ENCODE measurements at regions not wholly inside any gene's neighbourhood (a gene's known extent, or its start where the extent isn't known, plus 50 kb on each side); places are given as distances from the start of the nearest gene placed in this dataset.
A peak's percentile ranks its signal among the peaks of the same experiment; 100 is the strongest.
"Not testable (repeated sequence)": the region's sequence is repeated elsewhere in the genome, so short reads cannot be mapped to it uniquely, and the experiment has no call there.

DNA sequence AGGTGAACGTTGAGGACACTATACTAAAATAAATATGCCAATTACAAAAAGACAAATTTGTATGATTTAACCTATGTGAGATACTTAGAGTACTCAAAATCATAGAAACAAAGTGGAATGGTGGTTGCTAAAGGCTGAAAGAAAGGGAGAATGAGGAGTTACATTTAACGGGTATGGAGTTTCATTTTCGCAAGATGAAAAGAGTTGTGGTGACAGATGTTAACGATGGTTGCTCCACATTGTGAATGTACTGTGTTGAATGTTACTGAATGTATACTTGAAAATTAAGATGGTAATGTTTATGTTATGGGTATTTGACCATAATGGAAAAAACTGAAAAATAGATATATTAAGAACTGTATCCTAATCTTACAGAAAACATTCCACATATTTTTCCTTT, 51.3 kb upstream of the MOCS2 start:
- no peak for DNase-seq (ENCODE audit: low spot score in 2 of 2)
- no peak for FAIRE-seq

DNA sequence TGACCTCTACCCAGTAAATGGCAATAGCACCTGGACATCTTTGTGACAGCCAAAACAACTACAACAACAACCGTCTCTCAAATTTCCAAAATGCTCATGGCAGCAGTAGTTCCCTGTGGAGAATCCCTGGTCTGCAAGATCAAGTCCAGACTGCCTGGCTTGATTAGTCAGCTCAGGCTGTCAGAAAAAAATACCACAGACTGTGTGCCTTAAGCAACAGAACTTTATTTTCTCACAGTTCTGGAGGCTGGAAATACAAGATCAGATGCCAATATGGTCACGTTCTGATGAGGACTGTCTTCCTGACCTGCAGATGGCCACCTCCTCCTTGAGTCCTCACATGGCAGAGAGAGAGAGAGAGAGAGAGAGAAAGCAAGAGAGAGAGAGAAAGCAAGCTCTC, 52.3 kb upstream of the MOCS2 start:
- DNase-seq (ENCODE audit: low spot score in 2 of 2) (no peak), FAIRE-seq (no peak)

DNA sequence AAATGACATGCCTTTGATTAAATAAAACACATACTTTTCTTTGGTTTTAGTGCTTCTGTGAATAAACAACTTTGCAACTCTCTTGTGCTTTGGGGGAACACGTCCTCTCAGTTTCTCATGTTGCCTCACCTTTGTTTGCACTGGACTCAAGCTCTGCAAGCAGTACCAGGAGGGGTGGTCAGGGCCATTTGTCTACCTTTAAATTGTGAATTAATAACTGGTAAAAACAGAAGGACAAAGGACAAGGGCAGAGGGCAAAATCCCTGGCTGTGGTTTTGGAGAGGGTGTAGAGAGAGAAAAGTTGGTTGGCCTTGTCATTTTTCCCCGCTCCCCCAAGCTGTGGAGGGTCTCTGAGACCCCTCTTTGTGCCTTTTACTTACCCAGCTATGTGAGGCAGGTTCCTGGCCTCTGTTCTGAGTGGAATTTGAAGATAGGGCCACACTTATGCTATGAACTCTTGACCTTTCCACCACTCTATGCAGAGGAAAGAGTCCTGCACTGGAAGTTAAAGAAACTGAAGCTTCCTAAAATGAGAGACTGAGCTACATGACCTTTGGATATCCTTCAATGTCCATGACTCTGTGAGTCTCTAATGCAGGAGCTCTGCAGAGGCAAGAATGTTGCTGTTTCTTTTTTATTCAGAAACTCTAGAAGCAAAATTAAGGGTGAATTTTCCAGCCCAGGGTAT, 55.1 kb upstream of the MOCS2 start:
- DNase-seq (ENCODE audit: low spot score in 2 of 2) (no peak), FAIRE-seq (no peak)

DNA sequence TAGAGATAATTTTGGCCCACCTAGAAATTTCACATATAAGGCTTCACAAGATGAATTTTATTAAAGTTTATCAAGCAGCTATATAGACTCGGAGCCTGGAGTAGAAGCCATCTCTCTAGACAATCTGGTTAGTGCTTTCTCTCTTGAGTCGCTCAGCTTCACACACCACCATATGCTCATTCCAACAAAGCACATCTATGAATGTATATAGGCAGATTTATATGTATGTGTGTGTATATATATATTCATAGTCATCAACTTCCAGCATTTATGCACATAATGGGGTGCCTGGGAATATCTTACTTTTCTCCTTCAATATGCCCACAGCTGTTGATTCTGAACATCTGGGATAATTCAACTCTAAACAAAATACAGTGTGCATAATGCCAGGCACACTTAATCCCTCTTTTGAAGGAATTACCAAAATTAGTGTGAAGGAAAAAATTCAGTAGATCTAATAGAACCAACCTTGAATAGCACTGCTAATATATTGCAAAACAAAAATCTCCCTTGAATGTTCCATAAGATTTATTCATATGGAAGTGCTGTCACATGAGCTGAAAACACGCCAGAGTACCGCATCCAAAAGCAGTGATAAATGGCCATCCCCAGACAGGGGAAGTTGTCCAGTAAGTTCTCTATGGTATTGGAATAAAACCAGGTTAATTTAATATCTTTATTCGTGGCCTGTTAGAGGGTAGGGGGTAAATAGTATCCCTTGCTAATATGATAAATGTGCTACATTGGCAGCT, 56.0 kb upstream of the MOCS2 start:
- no peak for FAIRE-seq
- DNase-seq (ENCODE audit: low spot score in 2 of 2): no peak

DNA sequence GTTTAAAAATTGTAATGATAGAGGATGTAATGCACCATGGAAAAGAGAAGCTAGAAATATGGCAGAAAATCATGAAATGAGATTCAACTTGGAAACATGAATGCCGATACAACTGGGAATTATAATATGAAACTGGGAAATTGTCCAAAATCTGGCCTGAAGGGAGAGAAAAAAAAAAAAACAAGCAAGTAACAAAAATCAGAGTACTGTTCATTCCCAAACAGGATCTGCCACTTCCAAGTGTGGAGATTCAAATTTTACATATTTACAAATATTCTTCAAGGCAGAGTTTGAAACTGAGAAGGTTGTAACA, 56.6 kb upstream of the MOCS2 start:
- FAIRE-seq: no peak
- no peak for DNase-seq (ENCODE audit: low spot score in 2 of 2)

DNA sequence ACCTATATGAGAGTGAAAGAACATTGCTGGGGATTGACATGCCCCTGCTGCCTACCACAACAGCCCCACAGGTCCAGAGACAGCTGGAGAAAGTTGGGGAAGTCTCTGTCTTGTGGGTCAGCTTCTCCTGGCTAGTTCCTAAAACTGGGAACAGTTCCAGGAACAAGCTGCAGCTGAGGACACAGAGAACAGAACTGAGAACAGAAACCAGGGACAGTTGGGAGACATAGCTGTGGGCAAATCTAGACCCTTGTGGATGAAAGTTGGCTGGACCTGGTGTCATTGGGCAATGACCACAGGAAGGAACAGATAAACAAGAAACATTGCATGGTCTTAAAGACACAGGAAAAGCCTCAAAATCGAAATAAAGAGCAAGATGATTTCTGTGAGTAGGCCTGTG, 58.3 kb upstream of the MOCS2 start:
- FAIRE-seq: no peak
- DNase-seq (ENCODE audit: low spot score in 2 of 2): no peak

DNA sequence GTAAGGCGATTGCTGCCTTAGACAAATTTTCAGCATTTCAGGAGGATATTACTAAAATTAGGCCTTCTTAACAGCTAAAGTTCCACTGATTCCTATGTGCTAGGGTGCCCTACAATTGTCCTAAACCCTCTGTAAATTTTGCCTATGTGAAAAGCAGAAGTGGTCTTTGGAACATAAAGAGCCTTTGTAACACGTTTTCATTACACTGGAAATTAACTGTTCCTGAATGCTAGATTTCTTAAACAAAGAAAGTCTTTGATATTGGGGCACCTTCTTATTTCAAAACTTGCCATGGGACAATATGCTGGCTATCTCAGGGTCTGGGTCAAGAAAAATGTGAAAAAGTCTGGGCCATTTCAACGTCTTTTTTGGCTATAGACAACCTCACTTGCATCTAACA, 60.4 kb upstream of the MOCS2 start:
- FAIRE-seq: no peak
- DNase-seq (ENCODE audit: low spot score in 2 of 2): no peak

DNA sequence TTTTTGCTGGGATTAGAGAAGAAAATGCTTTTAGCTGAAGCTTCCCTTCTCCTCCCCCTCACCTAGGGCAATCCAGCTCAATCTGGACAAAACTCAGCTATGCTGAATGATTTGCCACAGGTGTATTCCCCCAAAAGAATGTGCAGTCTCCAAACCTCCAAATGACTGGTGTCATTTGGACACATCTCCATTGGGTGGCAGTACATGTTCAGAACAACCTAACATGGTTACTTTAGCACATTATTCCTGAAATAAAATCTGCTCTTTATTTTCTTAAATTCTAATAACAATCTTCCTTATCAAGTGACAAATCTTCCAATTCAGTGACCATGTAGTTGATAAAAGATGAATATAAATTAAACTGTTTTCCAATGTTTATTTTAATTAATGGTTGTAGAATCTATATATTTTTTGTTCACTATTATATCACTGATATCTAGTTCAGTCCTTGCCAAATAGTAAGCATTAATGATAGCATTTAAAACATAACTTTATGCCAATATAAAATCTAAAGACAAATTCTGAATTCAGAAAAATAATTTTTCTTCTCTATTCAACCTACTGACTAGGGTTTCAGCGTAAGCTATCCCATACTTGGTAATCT, 61.3 kb upstream of the MOCS2 start:
- FAIRE-seq (peak; percentile 50), DNase-seq (ENCODE audit: low spot score in 2 of 2) (peak in 1 of 2 donors; percentile 7)

DNA sequence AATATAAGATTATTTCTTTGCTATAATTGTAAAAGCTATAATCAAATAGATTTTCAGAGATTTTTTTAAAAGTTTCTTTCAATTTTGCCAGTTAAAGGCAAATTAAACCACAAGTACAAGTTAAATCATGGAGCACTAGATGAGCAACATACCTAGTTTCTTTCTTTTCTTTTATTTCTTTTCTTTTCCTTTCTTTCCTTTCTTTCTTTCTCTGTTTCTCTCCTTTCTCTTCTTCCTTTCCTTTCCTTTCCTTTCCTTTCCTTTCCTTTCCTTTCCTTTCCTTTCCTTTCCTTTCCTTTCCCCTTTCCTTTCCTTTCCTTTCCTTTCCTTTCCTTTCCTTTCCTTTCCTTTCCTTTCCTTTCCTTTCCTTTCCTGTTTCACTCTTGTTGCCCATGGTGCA, 62.5 kb upstream of the MOCS2 start:
- not testable (repeated sequence) for DNase-seq (ENCODE audit: low spot score in 2 of 2); FAIRE-seq

DNA sequence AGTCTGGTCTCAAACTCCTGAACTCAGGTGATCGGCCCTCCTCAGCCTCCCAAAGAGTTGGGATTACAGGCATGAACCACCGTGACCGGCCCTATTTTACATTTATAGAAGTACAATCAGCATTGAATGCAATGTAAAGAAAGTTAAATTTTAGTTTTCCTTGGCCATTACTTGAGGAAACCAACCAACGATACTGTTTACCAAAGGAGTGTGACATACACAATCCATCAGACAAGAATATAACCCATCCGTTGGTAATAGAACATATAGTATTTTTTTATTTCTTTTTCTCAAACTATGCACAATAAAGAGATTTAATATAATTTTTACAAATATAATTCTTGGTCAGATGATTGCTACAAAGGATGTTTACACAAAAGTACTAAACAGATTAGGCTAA, 63.1 kb upstream of the MOCS2 start:
- DNase-seq (ENCODE audit: low spot score in 2 of 2) (no peak), FAIRE-seq (no peak)

DNA sequence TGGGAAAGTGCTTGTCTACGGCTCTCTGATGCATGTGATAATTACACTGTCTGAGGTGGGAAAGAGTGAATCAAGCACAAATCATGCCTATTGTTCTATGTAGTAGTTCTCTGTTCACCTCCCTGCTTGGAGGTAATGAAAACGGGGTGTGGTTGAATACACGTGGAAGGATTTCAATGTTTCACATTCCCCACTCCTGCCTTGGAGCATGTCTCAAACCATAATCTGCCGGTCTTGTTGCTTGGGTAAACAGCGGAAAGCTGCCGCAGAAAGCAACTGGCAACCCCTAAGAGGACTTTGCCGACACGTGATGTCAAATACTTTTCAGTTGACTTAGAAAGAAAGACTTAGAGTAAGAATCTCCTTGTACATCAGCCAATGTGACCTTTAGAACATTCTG, 63.5 kb upstream of the MOCS2 start:
- DNase-seq (ENCODE audit: low spot score in 2 of 2): no peak
- FAIRE-seq: no peak

DNA sequence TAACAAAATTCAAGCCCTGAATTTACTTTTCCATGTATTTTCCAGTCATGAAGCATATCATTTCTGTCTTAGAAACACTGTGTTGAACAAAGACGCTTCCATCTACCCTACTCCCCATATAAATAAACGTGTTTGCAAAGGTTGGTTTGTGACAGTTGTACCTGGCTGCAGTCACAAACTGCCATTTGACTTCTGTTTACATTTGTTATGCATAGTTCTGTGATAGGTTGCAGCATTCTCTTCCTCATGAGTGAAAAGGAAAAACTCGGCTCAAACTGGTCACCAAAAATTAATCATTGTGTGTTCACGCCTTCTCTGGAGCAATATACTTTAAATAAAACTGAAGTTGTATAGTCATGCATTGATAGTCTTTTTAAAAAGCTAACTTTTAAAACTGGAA, 69.3 kb upstream of the MOCS2 start:
- FAIRE-seq (no peak), DNase-seq (ENCODE audit: low spot score in 2 of 2) (no peak)

DNA sequence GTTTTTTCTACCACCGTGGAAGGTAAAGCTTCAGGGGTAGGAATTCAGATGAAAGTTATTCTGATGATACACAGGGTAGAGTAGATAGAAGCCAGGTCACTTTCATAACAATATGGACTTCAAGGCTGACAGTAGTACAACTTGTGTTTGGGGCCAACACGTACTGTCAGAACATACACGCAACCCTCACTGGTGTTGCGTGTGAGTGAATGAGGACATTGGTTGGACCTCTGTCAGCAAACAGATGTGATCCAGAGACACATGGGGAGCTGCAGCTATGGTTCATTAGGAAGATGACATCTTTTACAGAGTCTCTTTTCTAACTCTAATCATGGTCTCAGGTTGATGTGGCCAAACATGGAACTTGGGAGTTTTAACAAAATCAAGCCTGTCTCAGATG, 70.1 kb upstream of the MOCS2 start:
- no peak for FAIRE-seq

DNA sequence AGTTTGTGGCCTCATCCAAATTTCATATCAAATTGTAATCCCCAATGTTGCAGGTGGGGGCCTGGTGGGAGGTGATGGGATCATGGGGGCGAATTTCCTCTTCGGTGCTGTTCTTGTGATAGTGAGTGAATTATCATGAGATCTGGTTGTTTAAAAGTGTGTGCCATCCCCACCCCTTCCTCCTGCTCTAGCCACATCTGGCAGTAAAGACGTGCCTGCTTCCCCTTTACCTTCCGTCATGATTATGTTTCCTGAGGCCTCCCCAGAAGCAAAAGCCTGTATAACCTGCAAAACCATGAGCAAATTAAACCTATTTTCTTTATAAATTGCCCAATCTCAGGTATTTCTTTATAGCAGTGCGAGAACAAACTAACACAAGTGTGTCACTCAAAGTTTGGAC, 71.0 kb upstream of the MOCS2 start:
- FAIRE-seq: no peak
- no peak for DNase-seq (ENCODE audit: low spot score in 2 of 2)

More for the DNA sequence above, 70.1 kb upstream of the MOCS2 start:
- DNase-seq (ENCODE audit: low spot score in 2 of 2): no peak

DNA sequence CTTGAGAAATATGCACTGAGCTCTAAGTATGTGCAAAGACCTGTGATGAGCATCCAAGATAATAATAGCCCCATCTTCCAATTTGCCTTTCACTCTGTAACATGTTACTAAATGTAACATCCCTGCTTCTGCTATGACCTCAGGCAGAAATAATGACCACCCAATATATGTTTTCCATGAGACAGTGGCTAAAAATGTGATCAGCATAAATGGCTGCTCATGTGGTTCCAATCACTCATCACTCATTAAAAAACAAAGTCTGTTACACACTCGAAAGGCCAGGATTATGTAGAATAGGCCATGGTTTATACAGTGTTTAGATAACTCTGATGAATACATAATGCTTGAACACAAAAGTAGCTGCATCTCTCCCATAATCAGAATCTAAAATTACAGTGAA, 71.4 kb upstream of the MOCS2 start:
- DNase-seq (ENCODE audit: low spot score in 2 of 2): no peak
- FAIRE-seq: no peak

DNA sequence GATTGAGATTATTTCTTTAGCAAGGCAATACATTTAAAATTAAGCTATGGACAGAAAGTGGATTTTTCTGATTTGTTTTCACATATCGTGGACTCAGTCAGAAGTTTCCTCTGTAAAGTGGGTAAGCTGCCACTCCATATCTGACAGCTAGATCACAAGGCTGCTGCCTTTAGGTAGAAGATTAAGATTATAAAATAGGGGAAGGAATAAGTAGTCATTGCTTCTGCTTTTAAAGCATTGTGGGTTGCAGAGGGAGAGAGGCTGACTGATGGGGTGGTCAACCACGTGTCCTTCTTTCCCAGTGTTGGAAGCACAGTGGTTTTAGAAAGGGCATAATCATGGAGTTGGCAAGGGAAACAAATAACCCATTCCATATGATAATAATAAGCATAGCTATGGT, 74.3 kb upstream of the MOCS2 start:
- FAIRE-seq (no peak), DNase-seq (ENCODE audit: low spot score in 2 of 2) (no peak)

DNA sequence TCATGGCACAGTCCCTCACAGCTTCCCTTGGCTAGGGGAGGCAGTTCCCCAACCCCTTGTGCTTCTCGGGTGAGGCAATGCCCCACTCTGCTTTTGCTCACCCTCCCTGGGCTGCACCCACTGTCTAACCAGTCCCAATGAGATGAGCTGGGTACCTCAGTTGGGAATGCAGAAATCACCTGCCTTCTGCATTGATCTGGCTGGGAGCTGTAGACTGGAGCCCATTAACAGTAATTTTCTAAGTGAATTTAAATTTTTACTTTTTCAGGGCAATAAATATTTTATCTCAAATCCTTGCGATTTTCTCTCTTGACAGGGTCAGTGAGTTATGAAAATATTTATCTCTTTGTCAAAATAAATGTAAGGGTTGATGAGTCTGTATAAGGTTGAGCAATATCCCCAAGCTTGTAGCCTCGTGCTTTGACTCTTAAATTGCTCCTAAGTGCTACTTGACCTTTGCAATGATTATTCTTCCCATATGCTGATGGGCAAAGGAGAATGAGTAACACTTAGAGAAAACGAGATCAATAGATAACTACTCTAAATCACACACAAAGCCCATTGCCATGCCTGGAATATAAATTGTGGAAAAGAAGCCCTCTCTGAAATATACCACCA, 82.1 kb upstream of the MOCS2 start:
- FAIRE-seq (no peak), DNase-seq (ENCODE audit: low spot score in 2 of 2) (no peak)

DNA sequence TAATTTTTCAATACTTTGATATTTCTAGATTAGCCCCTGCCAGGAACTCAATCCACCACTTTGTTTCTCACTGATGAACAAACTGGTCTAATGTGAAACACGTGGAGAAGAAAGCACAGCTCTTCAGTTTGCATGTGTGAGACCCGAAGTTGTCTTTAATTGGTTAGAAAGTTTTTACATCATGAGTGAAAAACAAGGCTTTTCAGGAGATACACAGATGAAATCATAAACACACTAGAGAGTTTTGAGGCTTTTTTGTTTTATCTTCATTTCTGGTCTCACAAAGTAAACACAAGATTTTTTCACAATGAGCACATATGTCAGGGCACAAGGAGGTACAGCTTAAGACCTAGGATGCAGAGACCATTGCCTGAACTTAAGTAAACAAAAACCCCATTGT, 84.5 kb upstream of the MOCS2 start:
- FAIRE-seq (no peak), DNase-seq (ENCODE audit: low spot score in 2 of 2) (no peak)

DNA sequence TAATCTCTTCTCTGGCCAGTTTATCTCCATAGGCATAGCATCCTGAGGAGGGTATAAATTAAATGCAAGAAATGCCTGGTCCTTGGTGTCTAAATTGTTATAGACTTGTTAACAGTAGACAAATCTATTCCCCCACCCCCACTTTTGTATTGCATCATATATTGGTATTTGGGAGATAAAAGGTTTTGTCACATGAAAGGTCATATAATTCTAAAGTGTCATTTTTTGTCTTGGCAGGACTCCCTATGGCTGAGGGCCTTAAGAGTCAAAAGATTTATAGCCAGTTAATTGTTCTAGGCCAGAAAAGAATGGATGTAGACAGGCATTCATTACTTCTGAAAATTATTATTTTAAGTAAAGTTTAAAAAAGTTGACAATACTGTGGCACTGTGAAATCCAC, 90.3 kb upstream of the MOCS2 start:
- DNase-seq (ENCODE audit: low spot score in 2 of 2): no peak
- FAIRE-seq: no peak

DNA sequence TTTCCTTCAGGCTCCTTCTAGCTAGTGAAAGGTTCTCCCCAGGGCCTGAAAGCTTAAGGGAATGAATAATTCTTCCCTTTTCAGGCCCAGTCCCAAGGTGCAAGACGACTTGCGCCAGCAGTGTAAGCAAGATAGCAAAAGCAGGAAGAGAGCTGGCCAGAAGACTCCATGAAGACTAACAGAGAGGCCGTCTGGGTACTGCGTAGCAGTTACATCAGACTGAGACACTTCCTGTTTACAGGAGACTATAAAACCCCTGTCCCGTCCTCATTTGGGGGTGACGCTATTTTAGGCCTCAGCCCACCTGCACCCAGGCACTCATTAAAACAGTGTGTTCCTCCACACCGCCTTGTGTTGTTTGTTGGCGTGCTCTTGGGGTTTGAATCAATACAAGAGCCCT, 90.7 kb upstream of the MOCS2 start:
- FAIRE-seq (no peak), DNase-seq (ENCODE audit: low spot score in 2 of 2) (no peak)

DNA sequence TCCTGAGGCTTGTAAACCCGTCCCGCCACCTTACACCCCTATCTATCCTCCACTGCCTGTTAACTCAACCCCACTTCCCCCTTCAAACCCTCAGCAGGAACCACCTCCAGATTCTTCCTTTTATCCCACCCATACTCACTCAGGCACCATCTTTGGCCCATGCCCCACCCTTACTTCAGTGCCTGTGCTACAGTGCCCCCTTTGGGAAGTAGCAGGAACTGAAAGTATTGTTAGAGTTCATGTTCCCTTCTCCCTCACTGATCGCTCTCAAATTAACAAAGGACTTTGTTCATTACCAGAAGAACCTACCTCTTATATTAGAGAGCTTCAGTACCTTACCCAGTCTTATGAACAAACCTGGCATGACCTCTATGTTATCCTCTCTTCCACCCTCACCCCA, 92.2 kb upstream of the MOCS2 start:
- no peak for FAIRE-seq
- DNase-seq (ENCODE audit: low spot score in 2 of 2): no peak

DNA sequence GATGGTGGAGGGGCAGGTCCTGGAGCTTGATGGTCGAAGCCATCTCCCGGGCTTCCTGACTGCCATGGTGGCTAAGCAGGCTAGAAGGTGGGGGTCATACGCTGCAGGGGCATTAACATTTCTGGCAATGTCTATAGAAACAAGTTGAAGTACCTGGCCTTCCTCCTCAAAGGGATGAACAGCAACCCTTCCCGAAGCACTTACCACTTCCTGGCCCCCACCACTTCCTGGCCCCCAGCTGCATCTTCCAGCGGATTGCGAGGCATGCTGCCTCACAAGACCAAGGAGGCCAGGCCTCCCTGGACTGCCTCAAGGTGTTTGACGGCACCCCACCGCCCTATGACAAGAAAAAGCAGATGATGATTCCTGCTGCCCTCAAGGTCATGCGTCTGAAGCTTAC, 97.0 kb upstream of the MOCS2 start:
- no peak for DNase-seq (ENCODE audit: low spot score in 2 of 2)
- no peak for FAIRE-seq
